Smooth muscle cell (in vitro differentiated cells): ENCODE measurements at regions not wholly inside any gene's neighbourhood (a gene's known extent, or its start where the extent isn't known, plus 50 kb on each side); places are given as distances from the start of the nearest gene placed in this dataset.

Experiments
- DNase-seq: peaks from one replicate; lab custom pipeline; 2025; ENCODE audit not compliant: unreplicated experiment; lab: John Stamatoyannopoulos, UW
- H2AFZ ChIP-seq: fragments of 200-600 bp; sonication (generic); 2 replicates; pipeline ENCODE4 v1.6.0; 2016; ENCODE audit warnings: antibody characterized with exemption, low read depth, mild to moderate bottlenecking
- H3F3A ChIP-seq: fragments of 200-600 bp; sonication (generic); 2 replicates; pipeline ENCODE4 v1.6.0; 2017; ENCODE audit warnings: antibody characterized with exemption, low read depth
- H3K27ac ChIP-seq: fragments of 200-600 bp; sonication (generic); 2 replicates; pipeline ENCODE4 v1.5.1; 2016; ENCODE audit warnings: low read depth, mild to moderate bottlenecking
- H3K27me3 ChIP-seq: fragments of 200-600 bp; sonication (generic); 2 replicates; pipeline ENCODE4 v1.6.1; 2016; ENCODE audit warnings: low read depth, mild to moderate bottlenecking
- H3K36me3 ChIP-seq: fragments of 200-600 bp; sonication (generic); 2 replicates; pipeline ENCODE4 v1.5.1; 2016; ENCODE audit warnings: low read depth
- H3K4me1 ChIP-seq: fragments of 200-600 bp; sonication (generic); 2 replicates; pipeline ENCODE4 v1.5.1; 2016; ENCODE audit warnings: low read depth
- H3K4me2 ChIP-seq: fragments of 200-600 bp; sonication (generic); 2 replicates; pipeline ENCODE4 v1.6.0; 2016; ENCODE audit warnings: mild to moderate bottlenecking
- H3K4me3 ChIP-seq: fragments of 200-600 bp; sonication (generic); 2 replicates; pipeline ENCODE4 v1.5.1; 2016; ENCODE audit warnings: mild to moderate bottlenecking
- H3K79me2 ChIP-seq: fragments of 200-600 bp; sonication (generic); 2 replicates; pipeline ENCODE4 v1.6.0; 2016; ENCODE audit warnings: low read depth, mild to moderate bottlenecking
- H3K9ac ChIP-seq: fragments of 200-600 bp; sonication (generic); 2 replicates; pipeline ENCODE4 v1.6.0; 2016; ENCODE audit warnings: low read depth
- H3K9me3 ChIP-seq: fragments of 200-600 bp; sonication (generic); replicated peaks from 2 replicates; pipeline ENCODE4 v1.5.1; 2016; ENCODE audit warnings: low read depth
- H4K20me1 ChIP-seq: fragments of 200-600 bp; sonication (generic); 2 replicates; pipeline ENCODE4 v1.6.0; 2016; ENCODE audit warnings: low read depth
- WGBS: methylation state at CpG from one replicate; pipeline ENCODE4 v1.1.7; 2016; ENCODE audit warnings: low lambda C conversion rate; 5-methylcytosine and 5-hydroxymethylcytosine counted together
- TF ChIP-seq, protein P1 (sequence below): fragments of 200-600 bp; sonication (generic); IDR thresholded peaks from 2 replicates; pipeline ENCODE4 v1.5.1; 2017; ENCODE audit warnings: borderline replicate concordance, mild to moderate bottlenecking, antibody characterized with exemption; ENCODE audit not compliant: insufficient read depth, poor library complexity, severe bottlenecking

DNA sequence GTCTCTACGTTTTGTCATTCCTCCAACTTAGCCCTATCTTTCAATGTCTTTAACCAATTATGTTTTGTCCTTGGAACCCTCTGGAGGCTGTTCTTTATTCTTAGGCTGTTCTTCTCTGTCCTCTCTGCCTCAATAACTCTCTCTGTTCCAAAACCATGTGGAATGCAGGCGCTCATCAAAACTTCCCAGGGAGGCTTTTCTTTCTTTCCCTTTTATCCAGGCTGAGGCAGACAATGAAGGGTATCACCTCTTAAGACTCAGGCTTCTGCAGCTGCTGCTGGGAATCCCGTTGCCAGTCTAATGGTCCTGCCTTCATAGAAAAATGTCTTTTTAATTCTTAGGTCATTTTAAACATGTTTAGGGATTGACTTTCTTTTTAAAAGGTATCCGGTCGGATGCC, 544.7 kb downstream of the CDH26 start:
- 90% methylated on average over 5 of the region's 5 CpGs for WGBS
- TF ChIP-seq, protein P1, sequence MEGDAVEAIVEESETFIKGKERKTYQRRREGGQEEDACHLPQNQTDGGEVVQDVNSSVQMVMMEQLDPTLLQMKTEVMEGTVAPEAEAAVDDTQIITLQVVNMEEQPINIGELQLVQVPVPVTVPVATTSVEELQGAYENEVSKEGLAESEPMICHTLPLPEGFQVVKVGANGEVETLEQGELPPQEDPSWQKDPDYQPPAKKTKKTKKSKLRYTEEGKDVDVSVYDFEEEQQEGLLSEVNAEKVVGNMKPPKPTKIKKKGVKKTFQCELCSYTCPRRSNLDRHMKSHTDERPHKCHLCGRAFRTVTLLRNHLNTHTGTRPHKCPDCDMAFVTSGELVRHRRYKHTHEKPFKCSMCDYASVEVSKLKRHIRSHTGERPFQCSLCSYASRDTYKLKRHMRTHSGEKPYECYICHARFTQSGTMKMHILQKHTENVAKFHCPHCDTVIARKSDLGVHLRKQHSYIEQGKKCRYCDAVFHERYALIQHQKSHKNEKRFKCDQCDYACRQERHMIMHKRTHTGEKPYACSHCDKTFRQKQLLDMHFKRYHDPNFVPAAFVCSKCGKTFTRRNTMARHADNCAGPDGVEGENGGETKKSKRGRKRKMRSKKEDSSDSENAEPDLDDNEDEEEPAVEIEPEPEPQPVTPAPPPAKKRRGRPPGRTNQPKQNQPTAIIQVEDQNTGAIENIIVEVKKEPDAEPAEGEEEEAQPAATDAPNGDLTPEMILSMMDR = no peak
- no peak for DNase-seq
- Histone ChIP-seq H3K9ac (no peak overlapping the region), H2AFZ (no peak overlapping the region), H3K4me3 (no peak overlapping the region), H3K79me2 (no peaks in the 10 kb centered on the region), H3K4me2 (no peak overlapping the region), H4K20me1 (no peaks in the 10 kb centered on the region), H3K36me3 (no peaks in the 10 kb centered on the region), H3F3A (no peaks in the 10 kb centered on the region), H3K9me3 (no peaks in the 10 kb centered on the region), H3K27ac (no peak overlapping the region), H3K4me1 (peaks cover 6% of the 10 kb centered on the region), H3K27me3 (peaks cover under 1% of the 10 kb centered on the region)

DNA sequence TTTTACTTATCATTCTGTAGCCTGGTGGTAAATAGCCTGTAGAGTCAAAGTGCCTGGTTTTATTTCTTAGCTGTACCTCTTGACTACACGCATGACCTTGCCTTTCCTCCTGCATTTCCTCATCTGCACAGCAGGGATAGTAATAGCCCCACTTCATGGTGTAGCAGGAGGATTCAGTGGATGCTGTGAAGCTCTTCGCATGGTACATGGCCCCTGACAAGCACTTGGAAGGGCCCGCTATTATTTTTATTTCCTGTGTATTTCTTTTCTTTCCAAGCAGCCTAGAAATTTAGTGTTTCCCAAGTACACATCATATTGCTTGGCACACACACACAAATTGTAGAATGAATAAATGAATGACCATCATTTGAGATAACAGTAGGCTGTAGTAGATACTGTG, 547.2 kb downstream of the CDH26 start:
- peaks cover 6% of the 10 kb centered on the region for H3K4me1 ChIP-seq
- no peak overlapping the region for H3K27ac ChIP-seq
- peaks cover 12% of the 10 kb centered on the region for H3K27me3 ChIP-seq
- H3K4me2 ChIP-seq = no peak overlapping the region
- no peaks in the 10 kb centered on the region for H3F3A ChIP-seq
- DNase-seq = no peak
- TF ChIP-seq, protein P1 = no peak
- H3K36me3 ChIP-seq = no peaks in the 10 kb centered on the region
- H3K4me3 ChIP-seq = no peak overlapping the region
- no peak overlapping the region for H2AFZ ChIP-seq
- no peaks in the 10 kb centered on the region for H3K79me2 ChIP-seq
- H3K9me3 ChIP-seq = no peaks in the 10 kb centered on the region
- H4K20me1 ChIP-seq = no peaks in the 10 kb centered on the region
- H3K9ac ChIP-seq = no peak overlapping the region
- 88% methylated on average over 3 of the region's 3 CpGs for WGBS

DNA sequence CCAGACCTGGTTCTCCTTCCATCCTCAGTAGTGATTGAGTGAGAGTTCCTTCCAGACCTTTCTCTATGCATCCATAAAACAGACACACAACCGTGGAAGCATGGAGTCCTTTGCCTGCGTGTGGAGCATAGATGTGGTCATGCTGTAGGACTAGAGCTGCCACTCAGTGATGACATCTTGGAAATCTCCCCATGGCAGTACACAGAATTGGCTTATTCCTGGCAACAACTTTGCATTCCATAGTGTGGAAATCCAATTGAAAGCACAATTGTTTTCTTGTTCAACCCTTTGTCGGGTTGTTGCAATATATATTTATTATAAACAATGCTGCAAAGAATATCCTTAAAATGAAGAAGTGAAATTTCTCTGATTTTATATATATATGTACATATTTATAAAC, 547.8 kb downstream of the CDH26 start:
- TF ChIP-seq, protein P1 = no peak
- H3K4me1 ChIP-seq = peaks cover 6% of the 10 kb centered on the region
- H2AFZ ChIP-seq = no peak overlapping the region
- DNase-seq = no peak
- H3K9ac ChIP-seq = no peak overlapping the region
- H4K20me1 ChIP-seq = no peaks in the 10 kb centered on the region
- H3K4me3 ChIP-seq = no peak overlapping the region
- H3K27me3 ChIP-seq = peaks cover 12% of the 10 kb centered on the region
- 98% methylated on average over 3 of the region's 3 CpGs for WGBS
- H3K9me3 ChIP-seq = no peaks in the 10 kb centered on the region
- H3K4me2 ChIP-seq = no peak overlapping the region
- no peaks in the 10 kb centered on the region for H3F3A ChIP-seq
- H3K36me3 ChIP-seq = no peaks in the 10 kb centered on the region
- no peak overlapping the region for H3K27ac ChIP-seq
- H3K79me2 ChIP-seq = no peaks in the 10 kb centered on the region

DNA sequence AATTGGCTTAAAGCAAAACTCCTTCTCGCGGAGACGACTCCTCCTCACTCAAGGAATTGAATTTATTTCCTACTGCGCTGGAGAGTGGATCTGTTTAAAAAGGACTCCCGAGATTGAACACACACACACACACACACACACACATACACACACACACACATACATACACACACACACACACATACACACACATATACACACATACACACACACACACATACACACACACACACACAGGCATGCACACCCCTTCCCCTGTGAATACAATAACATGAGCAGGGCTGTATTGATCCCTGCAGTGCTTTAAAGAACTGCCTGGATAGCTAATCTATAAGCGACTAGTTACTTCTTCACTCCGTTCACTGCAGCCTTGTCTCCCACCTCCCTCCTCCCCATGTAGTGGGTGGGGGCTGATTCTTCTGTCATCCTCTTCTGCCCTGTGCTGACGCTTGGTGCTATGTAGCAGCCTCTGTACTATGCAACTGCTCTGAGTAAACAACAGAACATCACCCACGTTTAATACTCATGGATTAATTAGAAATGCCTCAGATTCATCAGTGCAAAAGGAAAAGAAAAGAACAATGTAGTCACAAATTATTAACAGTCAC, 549.0 kb downstream of the CDH26 start:
- H3K79me2 ChIP-seq = no peaks in the 10 kb centered on the region

More for the DNA sequence above, 549.0 kb downstream of the CDH26 start:
- Histone ChIP-seq H3K9me3 (no peaks in the 10 kb centered on the region), H3K4me2 (no peak overlapping the region), H3K4me3 (no peak overlapping the region), H3K9ac (no peak overlapping the region), H3K4me1 (peaks cover 6% of the 10 kb centered on the region), H3K27me3 (peaks cover 12% of the 10 kb centered on the region), H3F3A (no peaks in the 10 kb centered on the region), H4K20me1 (no peaks in the 10 kb centered on the region), H2AFZ (no peak overlapping the region), H3K27ac (no peak overlapping the region), H3K36me3 (no peaks in the 10 kb centered on the region)
- TF ChIP-seq, protein P1 = no peak
- 78% methylated on average over 9 of the region's 9 CpGs for WGBS
- DNase-seq = no peak
